K562 (cell line): ENCODE measurements at regions not wholly inside any gene's neighbourhood (a gene's known extent, or its start where the extent isn't known, plus 50 kb on each side); places are given as distances from the start of the nearest gene placed in this dataset.

Source experiments
- ATAC-seq: fragments of 200-7000 bp; cut with Tn5 transposase; 3 replicates; pipeline ENCODE4 v1.9.1; 2020; ENCODE audit warnings: moderate library complexity
- BruUV-seq: library from RNA; stranded (reverse); fragments of 400-500 nt; replicated peaks from 2 replicates; lab custom pipeline; 2021; lab: Mats Ljungman, UMichigan
- CTCF ChIA-PET: fragments of 300-600 bp; formaldehyde crosslinking; extraction: SDS; loops from one replicate; lab custom pipeline; 2021; ENCODE audit warnings: low intra/inter-chr PET ratio; lab: Yijun Ruan, JAX
- POLR2A ChIA-PET: fragments of 300-600, 350-650 bp; sonication (Branson Sonifier 250); formaldehyde crosslinking; extraction: SDS; loops from one replicate; lab custom pipeline; 2021; ENCODE audit warnings: antibody characterized with exemption, inconsistent platforms; lab: Yijun Ruan, JAX
- DNase-seq, 4 experiments: peaks; one replicate each; pipeline versions ENCODE4 v3.0.0 to v3.0.0-alpha.2; 2011 to 2018; ENCODE audit warnings: low spot score in 3 of 4, mixed read lengths in 3 of 4; ENCODE audit errors: extremely low read depth in 1 of 4
- FAIRE-seq: peaks from 2 replicates; lab custom pipeline; 2011; peaks lifted over from hg19 to GRCh38; lab: Jason Lieb, UNC
- H2AFZ ChIP-seq: 2 replicates; pipeline ENCODE4 v1.6.0; 2011; ENCODE audit warnings: low read depth, low read length, control low read depth, inconsistent platforms
- H3K27ac ChIP-seq: fragments of 200-600 bp; 3 replicates; pipeline ENCODE4 v1.8.0; 2011; ENCODE audit warnings: low read depth, mild to moderate bottlenecking, control low read depth, inconsistent platforms, low read length, moderate library complexity, mixed read lengths; ENCODE audit errors: extremely low read depth
- H3K27me3 ChIP-seq, 2 experiments: fragments of 300-600 bp in 1 of 2; 2 replicates in 1 of 2; 3 replicates in 1 of 2; pipeline versions ENCODE4 v1.6.0 to v1.8.0; 2011; ENCODE audit warnings: inconsistent platforms in 2 of 2, low read length in 2 of 2, mild to moderate bottlenecking in 1 of 2, mixed read lengths in 1 of 2, moderate library complexity in 1 of 2; ENCODE audit not compliant: control insufficient read depth in 2 of 2, insufficient read depth in 2 of 2
- H3K36me3 ChIP-seq: fragments of 300-600 bp; 3 replicates; pipeline ENCODE4 v1.8.0; 2011; ENCODE audit warnings: mild to moderate bottlenecking, low read length, inconsistent platforms; ENCODE audit not compliant: control insufficient read depth, insufficient read depth
- H3K4me1 ChIP-seq, 2 experiments: fragments of 200-600 bp in 1 of 2; replicated peaks in 1 of 2; 2 replicates in 1 of 2; 3 replicates in 1 of 2; pipeline versions ENCODE4 v1.5.1 to v1.8.0; 2011; ENCODE audit warnings: inconsistent platforms in 2 of 2, low read length in 2 of 2, mild to moderate bottlenecking in 1 of 2, mixed read lengths in 1 of 2, moderate library complexity in 1 of 2; ENCODE audit not compliant: control insufficient read depth in 2 of 2, insufficient read depth in 2 of 2
- H3K4me2 ChIP-seq: 2 replicates; pipeline ENCODE4 v1.6.1; 2011; ENCODE audit warnings: low read length, control low read depth, inconsistent platforms, mixed read lengths; ENCODE audit not compliant: insufficient read depth
- H3K4me3 ChIP-seq: fragments of 200-600 bp; sonication (generic), shearing (Covaris generic); 2 replicates; pipeline ENCODE4 v1.5.1; 2016; ENCODE audit warnings: control low read depth, inconsistent platforms
- H3K79me2 ChIP-seq: fragments of 200-600 bp; 3 replicates; pipeline ENCODE4 v1.8.0; 2011; ENCODE audit warnings: low read length, inconsistent platforms; ENCODE audit not compliant: control insufficient read depth, insufficient read depth
- H3K9ac ChIP-seq, 2 experiments: 2 replicates each; pipeline versions ENCODE4 v1.6.0 to v1.6.1; 2011; ENCODE audit warnings: low read depth in 2 of 2, low read length in 2 of 2, control low read depth in 1 of 2, inconsistent platforms in 1 of 2, mild to moderate bottlenecking in 1 of 2, mixed read lengths in 1 of 2; ENCODE audit not compliant: insufficient read depth in 1 of 2
- H3K9me1 ChIP-seq: one replicate; pipeline ENCODE4 v1.6.0; 2011; ENCODE audit warnings: inconsistent platforms, mild to moderate bottlenecking, low read length, moderate library complexity; ENCODE audit not compliant: control insufficient read depth, insufficient read depth
- H3K9me3 ChIP-seq: replicated peaks from 2 replicates; pipeline ENCODE4 v1.5.1; 2011; ENCODE audit warnings: low read depth, low read length, inconsistent platforms; ENCODE audit not compliant: control insufficient read depth, insufficient read depth
- H4K20me1 ChIP-seq: replicated peaks from 2 replicates; pipeline ENCODE4 v1.6.1; 2011; ENCODE audit warnings: low read length, inconsistent platforms, mixed read lengths; ENCODE audit not compliant: control insufficient read depth, insufficient read depth
- FOXJ3 ChIP-seq: sonication (generic); formaldehyde crosslinking; IDR thresholded peaks from 2 replicates; pipeline ENCODE4 v1.4.0; 2020; ENCODE audit warnings: mild to moderate bottlenecking, missing genetic modification reagents
- GATA2 ChIP-seq: sonication (generic); formaldehyde crosslinking; IDR thresholded peaks from 2 replicates; pipeline ENCODE4 v1.4.0; 2020; ENCODE audit warnings: mild to moderate bottlenecking, missing genetic modification reagents
- MBD1 ChIP-seq: fragments of 250-450 bp; sonication (Bioruptor Pico); IDR thresholded peaks from 2 replicates; pipeline ENCODE4 v1.8.0; 2022; ENCODE audit warnings: inconsistent platforms
- MBD2 ChIP-seq: sonication (generic); IDR thresholded peaks from 2 replicates; pipeline ENCODE4 v1.6.1; 2016; ENCODE audit warnings: low read depth, borderline replicate concordance
- MCM7 ChIP-seq, 2 experiments: fragments of 450-650 bp; IDR thresholded peaks; 2 replicates each; pipeline ENCODE4 v1.6.1; 2016 to 2018
- MYNN ChIP-seq, 2 experiments: sonication (generic); formaldehyde crosslinking in 1 of 2; IDR thresholded peaks; 2 replicates each; pipeline versions ENCODE4 v1.5.0 to v1.6.1; 2016 to 2020; ENCODE audit warnings: antibody characterized with exemption in 1 of 2, missing genetic modification reagents in 1 of 2
- TEAD2 ChIP-seq: fragments of 450-650 bp; IDR thresholded peaks from 2 replicates; pipeline ENCODE4 v1.6.1; 2016; ENCODE audit warnings: missing genetic modification characterization, control low read depth, missing compliant biosample characterization
- XRCC3 ChIP-seq: fragments of 450-650 bp; IDR thresholded peaks from 2 replicates; pipeline ENCODE4 v1.6.1; 2017; ENCODE audit warnings: mild to moderate bottlenecking, moderate library complexity
- ZNF589 ChIP-seq: fragments of 200-800 bp; sonication (Bioruptor generic); IDR thresholded peaks from 2 replicates; pipeline ENCODE4 v1.6.1; 2016; ENCODE audit warnings: low read depth, missing genetic modification characterization, missing compliant biosample characterization
- ZNF76 ChIP-seq: fragments of 250-450 bp; sonication (Bioruptor Pico); IDR thresholded peaks from 2 replicates; pipeline ENCODE4 v1.4.0; 2020; ENCODE audit warnings: mild to moderate bottlenecking, moderate library complexity, borderline replicate concordance
- ZNF764 ChIP-seq: fragments of 250-450 bp; sonication (Bioruptor Pico); IDR thresholded peaks from 2 replicates; pipeline ENCODE4 v1.4.0; 2020; ENCODE audit warnings: low read depth, mild to moderate bottlenecking, moderate library complexity
- WGBS: fragments of 100-300 bp; shearing (Covaris generic); methylation state at CpG from one replicate; pipeline ENCODE4 v1.1.6; 2016; ENCODE audit warnings: low coverage, mixed read lengths; ENCODE audit not compliant: insufficient coverage; ENCODE audit errors: missing lambda C conversion rate; 5-methylcytosine and 5-hydroxymethylcytosine counted together
- in situ Hi-C: fragments of 300-500 bp; cut with MboI; formaldehyde crosslinking; loops from 4 replicates; pipeline ENCODE4 v1.15.0; 2018; ENCODE audit warnings: inconsistent platforms, mixed read lengths
- intact Hi-C: fragments of 100-400 bp; cut with micrococcal nuclease; formaldehyde crosslinking; loops from 2 replicates; pipeline ENCODE4 v1.14.2; 2022

- intact Hi-C loops = no loop called here
Measured at GRCh38 chr5:118681655-118682054, 306.7 kb downstream of the DTWD2 start.

More at GRCh38 chr5:118681655-118682054, 306.7 kb downstream of the DTWD2 start:
- H3K9me1 ChIP-seq = no peaks in the 10 kb centered on the region
- DNase-seq (no peak), ATAC-seq (no peak), FAIRE-seq (no peak)
- ChIA-PET POLR2A (interaction anchor here (0.6 kb wide), 1 partner anchor 35 kb away, joined by 3 read pairs; no protein-coding TSS in a partner anchor), CTCF (no interaction called here)
- no peak overlapping the region for H2AFZ ChIP-seq
- no peak overlapping the region for H3K9ac ChIP-seq
- no TSS peak for BruUV-seq
- no peaks in the 10 kb centered on the region for H3K9me3 ChIP-seq
- H3K27ac ChIP-seq = no peak overlapping the region
- H3K27me3 ChIP-seq = no peaks in the 10 kb centered on the region
- H3K4me3 ChIP-seq = no peak overlapping the region
- H3K4me2 ChIP-seq = no peak overlapping the region
- 3% methylated on average over 2 of the region's 2 CpGs for WGBS
- no peaks in the 10 kb centered on the region for H3K79me2 ChIP-seq
- no peaks in the 10 kb centered on the region for H4K20me1 ChIP-seq
- no peaks in the 10 kb centered on the region for H3K4me1 ChIP-seq
- in situ Hi-C loops = no loop called here
- no peak for TF ChIP-seq ZNF589 (CRISPR knock-in tag)
- no peak for TF ChIP-seq XRCC3
- TF ChIP-seq FOXJ3 (CRISPR knock-in tag) = no peak
- no peak for TF ChIP-seq GATA2 (CRISPR knock-in tag)
- TF ChIP-seq MBD2 = no peak
- no peak for TF ChIP-seq ZNF76
- TF ChIP-seq MBD1 = no peak
- TF ChIP-seq ZNF764 (CRISPR knock-in tag) = no peak
- no peak for TF ChIP-seq MCM7 (IDR thresholded peaks at IDR 0.05)
- TF ChIP-seq MYNN (IDR thresholded peaks at IDR 0.05) = no peak
- no peak for TF ChIP-seq MYNN (CRISPR knock-in tag; IDR thresholded peaks at IDR 0.05)
- no peak for TF ChIP-seq TEAD2 (tag)
- TF ChIP-seq, all 486 proteins: peak for 0
- no peaks in the 10 kb centered on the region for H3K36me3 ChIP-seq
